ENCODE measurements at regions not wholly inside any gene's neighbourhood (a gene's known extent, or its start where the extent isn't known, plus 50 kb on each side); places are given as distances from the start of the nearest gene placed in this dataset.

- no peak for DNase-seq (ENCODE audit: low spot score)
- no peak for TF ChIP-seq CTCF (IDR thresholded peaks at IDR 0.05; ENCODE audit: borderline replicate concordance, control extremely low read depth, extremely low read depth, insufficient read depth, missing control alignments)
- in situ Hi-C loops (cut with MboI; ENCODE audit: low sequenced_read_pairs, unreplicated experiment), result no loop called here
Observed at GRCh38 chr2:5409898-5410381, 282.2 kb upstream of the SOX11 start.

GRCh38 chr2:5410991-5411700, 281.0 kb upstream of the SOX11 start:
- TF ChIP-seq CTCF (IDR thresholded peaks at IDR 0.05; ENCODE audit: borderline replicate concordance, control extremely low read depth, extremely low read depth, insufficient read depth, missing control alignments), result no peak
- in situ Hi-C loops (cut with MboI; ENCODE audit: low sequenced_read_pairs, unreplicated experiment), result no loop called here
- DNase-seq (ENCODE audit: low spot score), result no peak

- in situ Hi-C loops (cut with MboI; ENCODE audit: low sequenced_read_pairs, unreplicated experiment), result no loop called here
- no peak for DNase-seq (ENCODE audit: low spot score)
- no peak for TF ChIP-seq CTCF (IDR thresholded peaks at IDR 0.05; ENCODE audit: borderline replicate concordance, control extremely low read depth, extremely low read depth, insufficient read depth, missing control alignments)
Observed at GRCh38 chr2:5412001-5412400, 280.2 kb upstream of the SOX11 start.

GRCh38 chr2:5433855-5434254, 258.3 kb upstream of the SOX11 start:
- DNase-seq (ENCODE audit: low spot score), result no peak
- in situ Hi-C loops (cut with MboI; ENCODE audit: low sequenced_read_pairs, unreplicated experiment), result no loop called here
- no peak for TF ChIP-seq CTCF (IDR thresholded peaks at IDR 0.05; ENCODE audit: borderline replicate concordance, control extremely low read depth, extremely low read depth, insufficient read depth, missing control alignments)

GRCh38 chr2:5437375-5437774, 254.8 kb upstream of the SOX11 start:
- TF ChIP-seq CTCF (IDR thresholded peaks at IDR 0.05; ENCODE audit: borderline replicate concordance, control extremely low read depth, extremely low read depth, insufficient read depth, missing control alignments), result no peak
- in situ Hi-C loops (cut with MboI; ENCODE audit: low sequenced_read_pairs, unreplicated experiment), result no loop called here
- no peak for DNase-seq (ENCODE audit: low spot score)

- DNase-seq (ENCODE audit: low spot score), result no peak
- TF ChIP-seq CTCF (IDR thresholded peaks at IDR 0.05; ENCODE audit: borderline replicate concordance, control extremely low read depth, extremely low read depth, insufficient read depth, missing control alignments), result no peak
- in situ Hi-C loops (cut with MboI; ENCODE audit: low sequenced_read_pairs, unreplicated experiment), result no loop called here
Observed at GRCh38 chr2:5440174-5440573, 252.0 kb upstream of the SOX11 start.
